Naive thymus-derived CD4-positive, alpha-beta T cell (primary cell): ENCODE measurements at regions not wholly inside any gene's neighbourhood (a gene's known extent, or its start where the extent isn't known, plus 50 kb on each side); places are given as distances from the start of the nearest gene placed in this dataset.
"Not testable (repeated sequence)": the region's sequence is repeated elsewhere in the genome, so short reads cannot be mapped to it uniquely, and the experiment has no call there.

Experiments
- ATAC-seq: fragments of 150-1000 bp; cut with Tn5 transposase; 2 replicates; pipeline ENCODE4 v1.10.0; 2021; ENCODE audit warnings: mild to moderate bottlenecking, moderate library complexity
- CTCF ChIA-PET: fragments of 350-600 bp; sonication (Branson Sonifier 250); formaldehyde crosslinking; loops from one replicate; lab custom pipeline; 2021; ENCODE audit warnings: antibody characterized with exemption; lab: Charles Lee
- POLR2A ChIA-PET: fragments of 350-600 bp; sonication (Branson Sonifier 250); formaldehyde crosslinking; loops from one replicate; lab custom pipeline; 2021; ENCODE audit warnings: antibody characterized with exemption, inconsistent platforms; lab: Charles Lee
- DNase-seq, 9 donors: peaks; one replicate each; pipeline versions ENCODE4 v3.0.0 to v3.0.0-alpha.2; 2020 to 2022; ENCODE audit warnings: mixed read lengths in 1 of 9
- H3K27ac ChIP-seq: one replicate; pipeline ENCODE4 v1.7.0; 2013; ENCODE audit warnings: mild to moderate bottlenecking, low read depth, low read length, moderate library complexity
- H3K27me3 ChIP-seq, 2 donors: one replicate each; pipeline ENCODE4 v1.7.0; 2013; ENCODE audit warnings: low read length in 2 of 2, mild to moderate bottlenecking in 2 of 2, moderate library complexity in 2 of 2; ENCODE audit not compliant: control insufficient read depth in 2 of 2, insufficient read depth in 2 of 2
- H3K36me3 ChIP-seq, 3 experiments: 1 replicate in 2 of 3; 2 replicates in 1 of 3; pipeline ENCODE4 v1.7.0; 2013; ENCODE audit warnings: low read length in 3 of 3, mild to moderate bottlenecking in 3 of 3, moderate library complexity in 1 of 3; ENCODE audit not compliant: insufficient read depth in 3 of 3, control insufficient read depth in 2 of 3
- H3K4me1 ChIP-seq, 2 donors: one replicate each; pipeline ENCODE4 v1.7.0; 2013; ENCODE audit warnings: low read length in 2 of 2, mild to moderate bottlenecking in 2 of 2, moderate library complexity in 1 of 2; ENCODE audit not compliant: control insufficient read depth in 2 of 2, insufficient read depth in 2 of 2
- H3K4me3 ChIP-seq: 2 replicates; pipeline ENCODE4 v1.7.0; 2013; ENCODE audit warnings: mild to moderate bottlenecking, low read length
- H3K9me3 ChIP-seq, 3 experiments: 1 replicate in 2 of 3; 2 replicates in 1 of 3; pipeline ENCODE4 v1.7.0; 2013; ENCODE audit warnings: low read length in 3 of 3; ENCODE audit not compliant: control insufficient read depth in 2 of 3
- H3K27ac Mint-ChIP-seq, 9 donors: one replicate each; pipeline ENCODE4 v1.8.0; 2020 to 2022; ENCODE audit warnings: mixed read lengths in 9 of 9, mild to moderate bottlenecking in 8 of 9, moderate library complexity in 5 of 9, inconsistent platforms in 2 of 9
- H3K27me3 Mint-ChIP-seq, 5 donors: one replicate each; pipeline ENCODE4 v1.8.0; 2021 to 2022; ENCODE audit warnings: mixed read lengths in 5 of 5, mild to moderate bottlenecking in 1 of 5
- H3K36me3 Mint-ChIP-seq, 5 donors: one replicate each; pipeline ENCODE4 v1.8.0; 2020 to 2022; ENCODE audit warnings: mixed read lengths in 5 of 5, mild to moderate bottlenecking in 3 of 5, inconsistent platforms in 1 of 5
- H3K4me1 Mint-ChIP-seq, 7 donors: one replicate each; pipeline ENCODE4 v1.8.0; 2020 to 2022; ENCODE audit warnings: mixed read lengths in 7 of 7, mild to moderate bottlenecking in 3 of 7, inconsistent platforms in 1 of 7
- H3K4me3 Mint-ChIP-seq, 10 donors: one replicate each; pipeline ENCODE4 v1.8.0; 2020 to 2022; ENCODE audit warnings: mild to moderate bottlenecking in 10 of 10, mixed read lengths in 10 of 10, moderate library complexity in 6 of 10, inconsistent platforms in 2 of 10
- H3K9me3 Mint-ChIP-seq, 11 donors: one replicate each; pipeline ENCODE4 v1.8.0; 2020 to 2022; ENCODE audit warnings: mixed read lengths in 11 of 11, mild to moderate bottlenecking in 4 of 11, inconsistent platforms in 1 of 11, moderate library complexity in 1 of 11
- intact Hi-C, 2 donors: fragments of 100-400 bp; cut with micrococcal nuclease; formaldehyde crosslinking; loops; one replicate each; pipeline ENCODE4 v1.15.1; 2023

DNA sequence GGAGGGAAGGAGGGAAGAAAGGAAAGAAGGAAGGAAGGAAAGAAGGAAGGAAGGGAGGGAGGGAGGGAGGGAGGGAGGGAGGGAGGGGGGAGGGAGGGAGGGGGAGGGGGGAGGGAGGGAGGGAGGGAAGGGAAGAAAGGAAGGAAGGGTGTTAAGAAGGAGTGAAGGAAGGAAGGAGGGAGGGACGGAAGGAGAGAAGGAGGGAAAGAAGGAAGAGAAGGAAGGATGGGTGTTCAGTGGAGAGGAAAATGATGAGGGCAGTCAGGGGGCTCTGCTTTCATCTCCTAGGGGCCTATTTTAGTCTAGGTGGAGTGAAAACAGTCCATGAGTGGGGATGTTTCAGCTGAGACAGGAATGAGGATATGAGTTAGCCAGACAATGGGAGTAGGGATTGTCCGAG is 357.0 kb upstream of the C16orf82 start:
- Histone ChIP-seq H3K27me3 (no peaks in the 10 kb centered on the region), H3K27ac (no peak overlapping the region), H3K36me3 (no peaks in the 10 kb centered on the region), H3K4me3 (no peak overlapping the region), H3K4me1 (no peaks in the 10 kb centered on the region), H3K9me3 (no peaks in the 10 kb centered on the region)
- Mint-ChIP-seq H3K27ac (no peak overlapping the region), H3K4me3 (no peak overlapping the region), H3K27me3 (peaks cover 0 to 8% (median 3%) of the 10 kb centered on the region in 5 donors), H3K36me3 (no peaks in the 10 kb centered on the region), H3K4me1 (peaks cover 0 to 2% (median 0%) of the 10 kb centered on the region in 7 donors), H3K9me3 (peaks cover 0 to 2% (median 0%) of the 10 kb centered on the region in 11 donors)
- DNase-seq = no peak
- intact Hi-C loops = no loop called here
- ChIA-PET POLR2A (no interaction called here), CTCF (no interaction called here)
- ATAC-seq = no peak

DNA sequence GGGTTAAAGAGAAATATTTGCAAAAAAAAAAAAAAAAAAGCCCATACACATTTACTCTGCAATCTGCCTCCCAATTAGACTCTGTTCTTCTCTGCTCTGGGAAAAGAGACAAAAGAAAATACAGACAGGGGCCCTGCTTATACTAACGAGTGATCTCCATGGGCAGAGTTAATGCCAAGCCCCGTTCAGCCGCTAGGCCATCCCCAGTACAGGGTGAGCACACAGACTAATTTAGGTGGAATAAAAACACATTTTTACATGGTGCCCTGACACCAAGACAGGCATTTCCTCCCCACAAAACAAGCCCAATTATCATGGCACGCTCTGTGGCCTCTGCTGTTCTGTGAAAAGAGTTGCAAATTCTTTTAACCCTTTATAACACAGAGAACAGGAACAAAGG is 356.3 kb upstream of the C16orf82 start:
- ChIA-PET POLR2A (no interaction called here), CTCF (no interaction called here)
- no peak for ATAC-seq

GRCh38 chr16:26712876-26713275 is 353.9 kb upstream of the C16orf82 start:
- ChIA-PET CTCF (no interaction called here), POLR2A (no interaction called here)
- Mint-ChIP-seq H3K27ac (no peak overlapping the region), H3K36me3 (no peaks in the 10 kb centered on the region), H3K27me3 (peaks cover 0 to 5% (median 0%) of the 10 kb centered on the region in 5 donors), H3K4me1 (peaks cover 0 to 2% (median 0%) of the 10 kb centered on the region in 7 donors), H3K9me3 (peaks cover 0 to 2% (median 0%) of the 10 kb centered on the region in 11 donors), H3K4me3 (no peak overlapping the region)
- intact Hi-C loops = no loop called here
- no peak for ATAC-seq
- Histone ChIP-seq H3K27me3 (no peaks in the 10 kb centered on the region), H3K4me1 (no peaks in the 10 kb centered on the region), H3K9me3 (no peaks in the 10 kb centered on the region), H3K36me3 (no peaks in the 10 kb centered on the region), H3K27ac (no peak overlapping the region), H3K4me3 (no peak overlapping the region)
- no peak for DNase-seq

More for the DNA sequence above, 356.3 kb upstream of the C16orf82 start:
- Histone ChIP-seq H3K27ac (no peak overlapping the region), H3K36me3 (no peaks in the 10 kb centered on the region), H3K27me3 (no peaks in the 10 kb centered on the region), H3K4me1 (no peaks in the 10 kb centered on the region), H3K4me3 (no peak overlapping the region), H3K9me3 (no peaks in the 10 kb centered on the region)
- Mint-ChIP-seq H3K9me3 (peaks cover 0 to 2% (median 0%) of the 10 kb centered on the region in 11 donors), H3K4me3 (no peak overlapping the region), H3K27me3 (peaks cover 0 to 7% (median under 1%) of the 10 kb centered on the region in 5 donors), H3K27ac (no peak overlapping the region), H3K4me1 (peaks cover 0 to 2% (median 0%) of the 10 kb centered on the region in 7 donors), H3K36me3 (no peaks in the 10 kb centered on the region)
- intact Hi-C loops = no loop called here
- DNase-seq = no peak

- H3K4me3 Mint-ChIP-seq = no peak overlapping the region
- Histone ChIP-seq H3K27ac (no peak overlapping the region), H3K36me3 (no peaks in the 10 kb centered on the region), H3K27me3 (no peaks in the 10 kb centered on the region), H3K9me3 (no peaks in the 10 kb centered on the region), H3K4me1 (no peaks in the 10 kb centered on the region), H3K4me3 (no peak overlapping the region)
- no peak overlapping the region for H3K27ac Mint-ChIP-seq
- no peaks in the 10 kb centered on the region for H3K36me3 Mint-ChIP-seq
- POLR2A ChIA-PET = no interaction called here
- intact Hi-C loops = no loop called here
- H3K9me3 Mint-ChIP-seq = no peaks in the 10 kb centered on the region
- DNase-seq (no peak), ATAC-seq (no peak)
- CTCF ChIA-PET = no interaction called here
- H3K4me1 Mint-ChIP-seq = no peaks in the 10 kb centered on the region
- peaks cover 0 to 5% (median 0%) of the 10 kb centered on the region in 5 donors for H3K27me3 Mint-ChIP-seq
Observed at GRCh38 chr16:26715969-26716368, 350.8 kb upstream of the C16orf82 start.

- intact Hi-C loops = no loop called here
- Mint-ChIP-seq H3K9me3 (peaks cover 0 to under 1% (median 0%) of the 10 kb centered on the region in 11 donors), H3K27ac (peak overlapping the region in 1 of 9 donors; percentile 21), H3K4me1 (no peaks in the 10 kb centered on the region), H3K27me3 (peaks cover 0 to 5% (median 1%) of the 10 kb centered on the region in 5 donors), H3K36me3 (no peaks in the 10 kb centered on the region), H3K4me3 (no peak overlapping the region)
- H3K4me3 ChIP-seq = no peak overlapping the region
- H3K36me3 ChIP-seq = no peaks in the 10 kb centered on the region
- no peaks in the 10 kb centered on the region for H3K9me3 ChIP-seq
- no peak for DNase-seq
- no peaks in the 10 kb centered on the region for H3K4me1 ChIP-seq
- no peaks in the 10 kb centered on the region for H3K27me3 ChIP-seq
- H3K27ac ChIP-seq = no peak overlapping the region
- ATAC-seq = no peak
- ChIA-PET CTCF (no interaction called here), POLR2A (no interaction called here)
Observed at GRCh38 chr16:26717826-26718225, 348.9 kb upstream of the C16orf82 start.

DNA sequence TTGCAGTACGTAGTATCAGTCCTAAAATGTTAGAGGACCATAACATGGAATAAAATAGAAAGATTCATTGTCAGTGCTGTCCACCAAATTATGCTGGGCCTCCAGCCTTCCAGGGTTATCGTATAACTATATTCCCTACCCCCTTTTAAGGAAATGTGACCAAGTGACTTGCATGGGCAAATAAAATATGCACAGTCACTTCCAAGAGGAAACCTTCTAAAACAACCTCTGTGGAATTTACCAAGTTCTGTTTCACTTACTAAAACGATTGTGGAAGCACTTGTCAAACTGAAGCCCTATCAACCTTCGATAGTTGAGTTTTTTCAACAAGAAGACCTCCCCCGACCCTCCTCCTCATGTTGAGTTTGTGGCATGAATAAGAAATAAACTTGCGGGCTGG is 345.4 kb upstream of the C16orf82 start:
- Mint-ChIP-seq H3K9me3 (peaks cover 0 to 5% (median 0%) of the 10 kb centered on the region in 11 donors), H3K4me1 (no peaks in the 10 kb centered on the region), H3K4me3 (no peak overlapping the region), H3K27me3 (peaks cover 0 to 17% (median 11%) of the 10 kb centered on the region in 5 donors), H3K27ac (no peak overlapping the region), H3K36me3 (no peaks in the 10 kb centered on the region)
- no peak overlapping the region for H3K27ac ChIP-seq
- DNase-seq = no peak
- no peaks in the 10 kb centered on the region for H3K4me1 ChIP-seq
- intact Hi-C loops = no loop called here
- ChIA-PET POLR2A (no interaction called here), CTCF (no interaction called here)
- no peak overlapping the region for H3K4me3 ChIP-seq
- H3K27me3 ChIP-seq = no peaks in the 10 kb centered on the region
- no peaks in the 10 kb centered on the region for H3K9me3 ChIP-seq
- H3K36me3 ChIP-seq = no peaks in the 10 kb centered on the region
- ATAC-seq = no peak

GRCh38 chr16:26721957-26722356 is 344.8 kb upstream of the C16orf82 start:
- H3K9me3 ChIP-seq, H3K4me3 Mint-ChIP-seq, DNase-seq, H3K9me3 Mint-ChIP-seq, H3K27ac ChIP-seq, ATAC-seq, H3K27me3 ChIP-seq, POLR2A ChIA-PET, H3K27ac Mint-ChIP-seq, H3K36me3 ChIP-seq, H3K4me1 Mint-ChIP-seq, H3K4me3 ChIP-seq, H3K4me1 ChIP-seq, H3K36me3 Mint-ChIP-seq, intact Hi-C loops, CTCF ChIA-PET: not testable (repeated sequence)
- H3K27me3 Mint-ChIP-seq = peaks cover 0 to 22% (median 12%) of the 10 kb centered on the region in 5 donors
